ENCODE measurements at regions not wholly inside any gene's neighbourhood (a gene's known extent, or its start where the extent isn't known, plus 50 kb on each side); places are given as distances from the start of the nearest gene placed in this dataset.

- TF ChIP-seq CTCF (IDR thresholded peaks at IDR 0.05) (no peak), ZFX (IDR thresholded peaks at IDR 0.05; ENCODE audit: borderline replicate concordance) (no peak)
Measured at GRCh38 chr7:93697901-93698300, 123.4 kb upstream of the CALCR start.

All from 22Rv1 (cell line).